HEK293T (cell line): ENCODE measurements at regions not wholly inside any gene's neighbourhood (a gene's known extent, or its start where the extent isn't known, plus 50 kb on each side); places are given as distances from the start of the nearest gene placed in this dataset.

Source experiments
- ARNT ChIP-seq: fragments of 450-650 bp; IDR thresholded peaks from 2 replicates; pipeline ENCODE4 v1.6.1; 2017; ENCODE audit warnings: mild to moderate bottlenecking
- BHLHE40 ChIP-seq: fragments of 450-650 bp; IDR thresholded peaks from 2 replicates; pipeline ENCODE4 v1.6.1; 2016; ENCODE audit warnings: mild to moderate bottlenecking, moderate library complexity, borderline replicate concordance
- ELF4 ChIP-seq: fragments of 450-650 bp; IDR thresholded peaks from 2 replicates; pipeline ENCODE4 v1.6.1; 2017; ENCODE audit warnings: antibody characterized with exemption
- HDGF ChIP-seq: fragments of 450-650 bp; IDR thresholded peaks from 2 replicates; pipeline ENCODE4 v1.6.1; 2017; ENCODE audit warnings: antibody characterized with exemption, borderline replicate concordance
- LEF1 ChIP-seq: fragments of 450-650 bp; IDR thresholded peaks from 2 replicates; pipeline ENCODE4 v1.6.1; 2017; ENCODE audit warnings: mild to moderate bottlenecking, borderline replicate concordance
- NFRKB ChIP-seq: fragments of 450-650 bp; IDR thresholded peaks from 2 replicates; pipeline ENCODE4 v1.6.1; 2016; ENCODE audit warnings: mild to moderate bottlenecking, moderate library complexity
- SP1 ChIP-seq: fragments of 450-650 bp; IDR thresholded peaks from 2 replicates; pipeline ENCODE4 v1.6.1; 2017
- TARDBP ChIP-seq: fragments of 450-650 bp; IDR thresholded peaks from 2 replicates; pipeline ENCODE4 v1.6.1; 2016

- TF ChIP-seq NFRKB = no peak
- TF ChIP-seq TARDBP = no peak
- no peak for TF ChIP-seq LEF1
- no peak for TF ChIP-seq BHLHE40
- no peak for TF ChIP-seq SP1
- no peak for TF ChIP-seq ARNT
- no peak for TF ChIP-seq HDGF
- no peak for TF ChIP-seq ELF4
These were observed 208.1 kb downstream of the BCOR start for GRCh38 chrX:39889704-39890103.
